T-helper 2 cell (primary cell): ENCODE measurements at regions not wholly inside any gene's neighbourhood (a gene's known extent, or its start where the extent isn't known, plus 50 kb on each side); places are given as distances from the start of the nearest gene placed in this dataset.
"Not testable (repeated sequence)": the region's sequence is repeated elsewhere in the genome, so short reads cannot be mapped to it uniquely, and the experiment has no call there.

ENCODE experiments used
- DNase-seq, 5 experiments: peaks; one replicate each; pipeline versions ENCODE4 v3.0.0 to v3.0.0-alpha.2; 2012 to 2022

DNA sequence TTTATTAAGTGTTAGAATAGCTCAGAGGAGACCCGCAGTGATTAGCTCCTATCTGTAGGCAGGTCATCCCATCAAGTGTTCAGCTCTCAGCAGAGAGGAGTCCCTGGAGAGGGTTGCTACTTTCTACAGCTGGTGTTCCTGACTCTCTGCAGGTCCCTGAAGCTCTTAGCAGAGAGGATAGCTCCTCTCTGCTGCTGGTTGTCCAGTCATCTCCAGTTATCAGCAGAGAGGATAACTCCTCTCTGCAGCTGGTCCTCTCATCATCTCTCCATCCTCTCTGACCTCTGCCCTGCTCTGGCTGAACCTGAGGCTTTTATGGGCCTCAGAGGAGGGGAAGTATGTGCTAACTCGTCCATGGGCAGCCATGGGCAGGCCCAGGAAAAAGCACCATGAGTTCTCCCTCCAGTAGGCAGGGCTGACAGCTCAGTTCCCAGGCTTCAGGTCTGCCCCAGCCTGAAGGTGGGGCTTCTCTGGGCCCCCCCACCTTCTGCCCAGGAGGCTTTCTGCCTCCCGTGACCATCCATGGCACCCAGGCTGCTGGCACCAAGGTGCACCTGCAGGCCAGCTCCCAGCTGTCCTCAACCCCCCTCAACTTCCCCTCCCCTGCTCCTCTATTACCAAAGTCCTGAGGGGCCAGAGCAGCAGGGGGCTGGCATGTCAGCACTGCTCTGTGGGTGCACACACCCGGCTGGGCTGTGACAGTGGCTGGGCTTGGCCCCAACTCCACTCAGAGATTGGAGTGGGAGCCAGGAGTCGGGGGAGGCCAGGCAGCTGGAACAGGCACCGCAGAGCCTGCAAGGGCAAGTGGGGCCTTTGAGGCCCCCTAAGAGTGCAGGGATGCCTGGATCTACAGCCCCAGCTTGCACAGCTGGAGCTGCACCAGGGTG, 98.9 kb upstream of the FRMD4B start:
- no peak for DNase-seq

DNA sequence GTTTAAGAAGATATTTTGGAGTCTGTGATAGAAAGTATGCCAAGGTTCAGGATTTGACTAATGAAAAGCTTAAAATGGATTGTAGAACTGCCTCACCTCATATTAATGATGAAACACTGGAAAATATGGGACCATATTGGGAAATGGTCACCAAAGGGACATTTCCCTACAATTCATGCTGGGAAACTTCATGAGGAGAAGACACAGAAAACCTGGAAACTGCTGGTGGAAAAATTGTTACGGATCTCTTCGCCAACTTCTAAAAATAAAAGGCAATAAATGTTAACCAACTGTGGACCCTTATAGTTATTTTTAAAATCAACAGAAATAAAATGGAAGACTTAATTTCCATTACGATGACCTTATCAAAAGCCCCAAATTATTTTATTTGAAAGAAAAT, 97.6 kb upstream of the FRMD4B start:
- no peak for DNase-seq

- not testable (repeated sequence) for DNase-seq
Measured at GRCh38 chr3:69480986-69481385, 95.1 kb upstream of the FRMD4B start.

DNA sequence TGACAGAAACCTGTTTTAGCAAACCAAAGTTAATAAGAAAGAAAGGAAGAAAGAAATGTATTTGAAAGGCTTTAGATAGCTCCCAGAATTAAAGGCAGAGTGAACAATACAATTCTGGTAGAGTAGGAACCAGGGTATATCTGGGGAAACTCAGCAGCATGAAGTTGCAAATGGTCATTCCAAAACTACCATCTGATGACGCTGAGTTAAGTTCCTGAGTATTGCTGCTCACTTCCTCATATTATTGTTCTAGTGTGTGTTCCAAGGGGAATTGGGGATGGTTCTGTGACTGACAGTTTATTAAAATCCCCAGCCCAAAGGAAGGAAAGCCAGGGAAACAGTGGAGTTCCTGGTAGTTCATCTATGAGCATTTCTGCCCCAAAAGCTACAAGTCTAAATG, 88.3 kb upstream of the FRMD4B start:
- no peak for DNase-seq

DNA sequence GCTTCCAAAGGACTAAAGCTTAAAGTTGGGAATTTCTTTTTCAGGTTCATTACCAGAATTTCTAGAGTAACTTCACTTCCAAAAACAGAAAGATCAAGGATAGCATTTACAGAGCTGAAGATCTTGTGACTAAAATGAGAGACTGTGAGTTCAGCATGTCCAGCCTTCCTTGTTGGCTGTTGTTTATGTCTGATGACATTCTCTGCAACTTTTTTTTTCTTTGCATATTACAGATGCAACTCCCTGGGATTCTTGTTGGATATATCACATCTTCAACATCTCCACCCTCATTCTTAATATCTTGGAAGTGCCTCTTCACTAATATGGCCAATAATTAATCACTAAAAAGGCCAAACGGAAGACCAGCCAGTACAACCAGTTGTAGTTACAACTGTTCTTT, 86.2 kb upstream of the FRMD4B start:
- no peak for DNase-seq

- no peak for DNase-seq
Measured at GRCh38 chr3:69463531-69463930, 77.6 kb upstream of the FRMD4B start.

GRCh38 chr3:69462826-69463100, 76.9 kb upstream of the FRMD4B start:
- DNase-seq, result no peak

DNA sequence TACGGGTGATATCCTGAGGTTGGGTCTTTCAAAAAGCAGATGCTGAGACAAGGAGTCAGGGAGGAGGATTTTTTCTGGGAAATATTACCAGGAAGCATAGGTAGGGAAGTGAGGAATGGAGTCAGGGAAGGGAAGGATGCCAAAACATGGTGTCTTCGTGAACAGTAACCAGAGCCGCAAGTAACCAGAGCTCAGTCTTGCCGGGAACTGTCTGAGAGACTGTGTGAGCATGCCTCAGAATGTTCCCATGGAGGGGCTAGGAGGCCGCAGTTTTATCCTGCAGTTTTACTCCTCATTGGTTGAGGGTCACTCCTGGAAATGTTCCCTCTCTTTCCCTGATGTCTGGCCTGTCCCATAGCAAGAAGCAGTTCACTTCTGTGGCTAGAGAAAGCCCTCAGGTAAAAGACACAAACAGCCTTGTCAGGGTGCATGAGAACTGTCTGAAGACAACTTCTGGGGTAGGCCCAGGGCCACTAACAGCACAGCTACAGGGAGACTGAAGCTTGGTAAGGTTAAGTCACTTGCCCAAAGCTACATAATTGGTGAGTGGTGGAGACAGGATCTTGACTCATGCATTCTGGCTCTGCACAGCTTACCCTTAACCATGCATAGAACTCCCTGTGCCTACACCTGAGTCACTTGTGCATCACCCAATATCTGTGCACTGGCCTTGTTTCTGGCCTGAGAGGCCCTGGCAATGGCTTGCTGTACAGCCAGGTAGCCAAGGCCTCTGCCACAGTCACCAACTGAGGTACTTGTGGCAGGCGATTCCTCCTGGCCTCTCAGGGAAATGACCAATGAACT, 76.3 kb upstream of the FRMD4B start:
- no peak for DNase-seq

DNA sequence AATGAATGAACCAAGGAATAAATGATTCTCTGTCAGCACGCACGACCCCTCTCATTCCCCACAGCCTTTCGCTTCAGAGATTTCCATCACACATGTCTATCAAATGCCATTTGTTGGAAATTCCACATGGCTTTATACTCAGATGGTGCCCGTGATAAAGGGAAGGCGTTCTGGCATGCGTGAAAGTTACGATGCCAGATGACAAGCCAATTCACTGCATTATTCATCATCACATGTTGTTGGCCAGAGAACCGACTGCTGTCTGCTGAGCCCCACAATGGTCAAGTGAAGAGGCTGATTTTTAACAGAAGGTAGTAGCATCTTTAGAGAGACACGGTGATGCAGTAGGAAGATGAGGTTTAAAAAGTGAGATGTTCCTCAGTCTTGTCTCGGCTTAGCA, 74.1 kb upstream of the FRMD4B start:
- no peak for DNase-seq

GRCh38 chr3:69458803-69459365, 73.0 kb upstream of the FRMD4B start:
- no peak for DNase-seq

- DNase-seq, result no peak
Measured at GRCh38 chr3:69456631-69457030, 70.7 kb upstream of the FRMD4B start.

DNA sequence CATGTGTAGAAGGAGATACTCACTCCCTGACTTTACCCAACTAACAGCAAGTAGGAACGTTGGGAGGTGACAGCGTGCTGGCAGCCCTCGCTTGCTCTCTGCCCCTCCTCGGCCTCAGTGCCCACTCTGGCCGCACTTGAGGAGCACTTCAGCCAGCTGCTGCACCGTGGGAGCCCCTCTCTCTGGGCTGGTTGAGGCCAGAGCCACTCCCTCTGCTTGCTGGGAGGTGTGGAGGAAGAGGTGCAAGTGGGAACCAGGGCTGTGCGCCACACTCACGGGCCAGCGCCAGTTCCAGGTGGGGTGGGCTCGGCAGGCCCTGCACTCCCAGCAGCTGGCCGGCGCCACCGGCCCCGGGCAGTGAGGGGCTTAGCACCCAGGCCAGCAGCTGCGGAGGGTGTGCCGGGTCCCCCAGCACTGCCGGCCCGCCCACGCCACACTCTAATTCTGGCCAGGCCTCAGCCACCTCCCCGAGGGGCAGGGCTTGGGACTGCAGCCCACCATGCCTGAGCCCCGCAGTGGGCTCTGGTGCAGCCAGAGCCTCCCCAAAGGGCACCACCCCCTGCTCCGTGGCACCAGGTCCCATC, 68.4 kb upstream of the FRMD4B start:
- no peak for DNase-seq

GRCh38 chr3:69452295-69452694, 66.4 kb upstream of the FRMD4B start:
- no peak for DNase-seq

- no peak for DNase-seq
Measured at GRCh38 chr3:69451594-69451993, 65.7 kb upstream of the FRMD4B start.

- no peak for DNase-seq
Measured at GRCh38 chr3:69448877-69449276, 63.0 kb upstream of the FRMD4B start.

DNA sequence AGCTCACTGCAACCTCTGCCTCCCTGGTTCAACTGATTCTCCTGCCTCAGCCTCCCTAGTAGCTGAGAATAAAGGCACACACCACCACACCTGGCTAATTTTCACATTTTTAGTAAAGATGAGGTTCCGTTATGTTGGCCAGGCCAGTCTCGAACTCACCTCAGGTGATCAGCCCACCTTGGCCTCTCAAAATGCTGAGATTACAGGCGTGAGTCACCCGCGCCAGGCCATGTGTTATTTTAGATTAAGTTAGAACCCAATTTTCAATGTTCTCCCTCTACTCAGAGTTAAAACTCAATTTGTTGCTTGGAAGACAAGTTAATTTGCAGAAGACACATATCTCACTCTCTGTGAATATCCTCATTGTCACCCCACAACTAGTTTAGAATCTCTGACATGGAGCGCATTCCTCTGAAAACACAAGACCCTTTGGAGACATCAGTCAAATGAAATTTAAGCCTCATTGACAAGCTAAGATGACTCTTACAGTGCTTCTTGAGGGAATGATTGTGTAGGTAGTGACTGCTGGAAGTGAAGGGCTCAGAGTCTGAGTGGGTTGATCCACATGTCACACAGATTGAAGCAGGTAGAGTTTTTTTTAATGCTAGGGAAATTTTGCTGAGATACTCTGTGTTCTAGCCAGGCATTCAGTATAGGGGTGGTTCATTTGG, 60.6 kb upstream of the FRMD4B start:
- no peak for DNase-seq

- no peak for DNase-seq
Measured at GRCh38 chr3:69445498-69445897, 59.6 kb upstream of the FRMD4B start.

DNA sequence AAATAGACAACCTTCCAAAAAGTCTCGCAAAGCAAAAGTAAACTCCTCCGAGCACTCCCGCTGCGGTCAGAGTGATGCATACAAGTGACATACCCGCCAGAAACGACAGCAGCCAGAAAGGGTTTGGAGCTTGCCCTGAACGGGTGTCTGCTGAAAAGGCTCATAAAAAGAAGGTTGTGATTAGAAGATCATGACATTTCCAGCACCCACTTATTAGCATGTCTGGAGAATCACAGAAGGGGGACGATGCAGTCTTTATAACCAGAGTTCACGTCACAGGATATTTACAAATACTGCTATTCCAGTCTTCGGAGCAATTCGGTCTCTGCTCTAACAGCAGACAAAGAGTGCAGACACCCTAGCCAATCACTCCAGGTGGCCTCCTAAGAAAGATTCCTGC, 59.1 kb upstream of the FRMD4B start:
- no peak for DNase-seq

DNA sequence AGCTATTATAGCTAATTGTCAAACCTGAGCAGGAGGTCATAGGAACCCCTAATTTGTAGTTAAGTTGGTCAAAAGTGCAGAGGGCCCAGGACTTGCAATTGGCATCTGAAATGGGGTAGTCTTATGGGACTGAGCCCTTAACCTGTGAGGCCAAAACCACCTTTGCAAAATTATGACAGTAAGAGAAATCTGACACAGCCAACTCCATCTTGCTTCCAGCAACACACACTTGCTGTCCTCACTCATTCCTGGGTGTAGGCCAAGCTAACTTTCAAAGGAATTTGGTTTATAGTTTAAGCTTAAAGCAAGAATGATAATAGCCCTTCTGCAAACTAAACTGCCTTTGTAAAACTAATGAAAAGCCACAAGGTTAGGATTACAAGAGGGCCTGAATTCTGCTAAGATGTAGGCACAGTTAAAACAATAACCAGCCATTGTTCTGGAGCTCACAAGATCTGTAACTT, 57.6 kb upstream of the FRMD4B start:
- DNase-seq, result no peak

GRCh38 chr3:69442771-69443311, 57.0 kb upstream of the FRMD4B start:
- DNase-seq, result no peak

- DNase-seq, result no peak
Measured at GRCh38 chr3:69441732-69442131, 55.8 kb upstream of the FRMD4B start.

DNA sequence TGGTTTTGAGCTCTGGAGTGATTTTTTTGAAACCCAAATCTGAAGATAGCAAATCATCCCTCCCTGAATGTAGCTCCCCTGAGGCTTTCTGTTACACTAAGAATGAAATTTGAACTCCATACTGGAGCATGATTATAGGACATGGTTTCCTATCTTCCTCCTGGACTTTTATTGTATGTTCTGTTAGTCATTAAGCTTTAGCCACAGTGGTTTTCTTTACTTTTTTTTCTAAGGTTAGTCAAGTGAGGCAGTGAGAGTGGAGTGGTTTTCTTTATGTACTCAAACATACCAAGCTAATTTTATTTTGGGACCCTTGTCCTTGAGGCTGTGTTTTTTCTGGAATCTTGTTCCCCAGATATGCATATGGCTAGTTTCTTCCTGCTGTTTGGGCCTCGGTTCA, 55.2 kb upstream of the FRMD4B start:
- DNase-seq, result no peak
